ENCODE measurements at regions not wholly inside any gene's neighbourhood (a gene's known extent, or its start where the extent isn't known, plus 50 kb on each side); places are given as distances from the start of the nearest gene placed in this dataset.

- intact Hi-C loops (cut with micrococcal nuclease), result no loop called here
- peaks cover 12% of the 10 kb centered on the region for H3K9me3 Mint-ChIP-seq
These were observed 488.8 kb upstream of the FSHR start for GRCh38 chr2:49643149-49643548.

DNA sequence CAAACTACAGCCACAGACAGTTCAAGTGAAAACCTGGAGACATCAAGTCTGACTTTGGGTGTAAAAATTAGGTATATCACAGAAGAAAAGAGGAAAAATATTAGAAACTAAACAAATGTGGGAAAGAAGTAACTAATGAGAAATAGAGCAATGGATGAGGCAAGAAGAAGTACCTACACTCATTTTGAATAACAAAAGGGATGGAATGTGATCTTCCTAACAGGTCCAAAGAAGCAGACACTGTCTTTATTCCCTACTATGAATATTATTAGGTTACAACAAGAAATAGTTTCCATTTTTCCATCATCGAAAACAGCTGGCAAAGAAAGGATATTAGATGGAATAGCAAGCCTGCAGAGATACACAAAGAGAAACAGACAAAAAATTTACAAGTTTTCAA is 486.3 kb upstream of the FSHR start:
- H3K4me3 Mint-ChIP-seq, result no peak overlapping the region
- no peak overlapping the region for H3K27ac Mint-ChIP-seq
- peaks cover 9% of the 10 kb centered on the region for H3K9me3 Mint-ChIP-seq
- H3K4me1 Mint-ChIP-seq (ENCODE audit: low read depth), result no peaks in the 10 kb centered on the region
- DNase-seq, result no peak
- POLR2A ChIA-PET, result no interaction called here
- TF ChIP-seq, protein P1, sequence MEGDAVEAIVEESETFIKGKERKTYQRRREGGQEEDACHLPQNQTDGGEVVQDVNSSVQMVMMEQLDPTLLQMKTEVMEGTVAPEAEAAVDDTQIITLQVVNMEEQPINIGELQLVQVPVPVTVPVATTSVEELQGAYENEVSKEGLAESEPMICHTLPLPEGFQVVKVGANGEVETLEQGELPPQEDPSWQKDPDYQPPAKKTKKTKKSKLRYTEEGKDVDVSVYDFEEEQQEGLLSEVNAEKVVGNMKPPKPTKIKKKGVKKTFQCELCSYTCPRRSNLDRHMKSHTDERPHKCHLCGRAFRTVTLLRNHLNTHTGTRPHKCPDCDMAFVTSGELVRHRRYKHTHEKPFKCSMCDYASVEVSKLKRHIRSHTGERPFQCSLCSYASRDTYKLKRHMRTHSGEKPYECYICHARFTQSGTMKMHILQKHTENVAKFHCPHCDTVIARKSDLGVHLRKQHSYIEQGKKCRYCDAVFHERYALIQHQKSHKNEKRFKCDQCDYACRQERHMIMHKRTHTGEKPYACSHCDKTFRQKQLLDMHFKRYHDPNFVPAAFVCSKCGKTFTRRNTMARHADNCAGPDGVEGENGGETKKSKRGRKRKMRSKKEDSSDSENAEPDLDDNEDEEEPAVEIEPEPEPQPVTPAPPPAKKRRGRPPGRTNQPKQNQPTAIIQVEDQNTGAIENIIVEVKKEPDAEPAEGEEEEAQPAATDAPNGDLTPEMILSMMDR (IDR thresholded peaks at IDR 0.05), result no peak
- ATAC-seq, result no peak
- intact Hi-C loops (cut with micrococcal nuclease), result no loop called here
- H3K36me3 Mint-ChIP-seq (ENCODE audit: low read depth), result no peaks in the 10 kb centered on the region
- H3K27me3 Mint-ChIP-seq, result no peaks in the 10 kb centered on the region
- CTCF ChIA-PET, result no interaction called here

More at GRCh38 chr2:49643149-49643548, 488.8 kb upstream of the FSHR start:
- no peaks in the 10 kb centered on the region for H3K36me3 Mint-ChIP-seq (ENCODE audit: low read depth)
- H3K4me3 Mint-ChIP-seq, result no peak overlapping the region
- no peak overlapping the region for H3K27ac Mint-ChIP-seq
- TF ChIP-seq, protein P1 (IDR thresholded peaks at IDR 0.05), result no peak
- ChIA-PET CTCF (no interaction called here), POLR2A (interaction anchor here (0.8 kb wide), 1 partner anchor 8 kb away, joined by 3 read pairs; no protein-coding TSS in a partner anchor)
- DNase-seq, result no peak
- no peak for ATAC-seq
- no peaks in the 10 kb centered on the region for H3K27me3 Mint-ChIP-seq
- no peaks in the 10 kb centered on the region for H3K4me1 Mint-ChIP-seq (ENCODE audit: low read depth)

GRCh38 chr2:49621016-49621415 is 466.7 kb upstream of the FSHR start:
- POLR2A ChIA-PET, result no interaction called here
- Mint-ChIP-seq H3K36me3 (ENCODE audit: low read depth) (no peaks in the 10 kb centered on the region), H3K4me1 (ENCODE audit: low read depth) (no peaks in the 10 kb centered on the region), H3K4me3 (no peak overlapping the region), H3K27ac (no peak overlapping the region), H3K27me3 (no peaks in the 10 kb centered on the region), H3K9me3 (no peaks in the 10 kb centered on the region)
- ATAC-seq, result no peak
- CTCF ChIA-PET, result no interaction called here
- DNase-seq, result no peak
- TF ChIP-seq, protein P1 (IDR thresholded peaks at IDR 0.05), result no peak
- intact Hi-C loops (cut with micrococcal nuclease), result no loop called here

DNA sequence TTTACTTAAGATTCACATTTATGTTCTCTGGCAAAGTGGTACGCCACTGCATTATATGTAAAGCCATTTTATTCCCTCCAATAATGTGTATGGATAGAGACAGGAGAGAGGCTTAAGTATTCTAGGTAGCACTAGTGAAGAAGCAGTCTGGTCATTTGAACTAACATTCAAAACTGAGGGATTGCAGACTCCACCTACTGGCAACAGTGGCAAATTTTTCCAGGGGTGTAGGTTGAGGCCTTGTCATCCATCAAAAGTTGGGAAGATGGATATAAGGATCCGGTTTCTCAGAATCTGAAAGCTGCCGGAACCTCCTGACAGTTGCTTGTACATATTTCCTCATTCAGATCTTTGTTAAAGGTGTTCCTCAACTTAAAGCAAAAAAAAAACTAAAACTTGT is 465.5 kb upstream of the FSHR start:
- Mint-ChIP-seq H3K27me3 (no peaks in the 10 kb centered on the region), H3K4me1 (ENCODE audit: low read depth) (no peaks in the 10 kb centered on the region), H3K4me3 (no peak overlapping the region), H3K9me3 (no peaks in the 10 kb centered on the region), H3K36me3 (ENCODE audit: low read depth) (no peaks in the 10 kb centered on the region), H3K27ac (no peak overlapping the region)
- intact Hi-C loops (cut with micrococcal nuclease), result no loop called here
- TF ChIP-seq, protein P1 (IDR thresholded peaks at IDR 0.05), result no peak
- ChIA-PET CTCF (no interaction called here), POLR2A (no interaction called here)
- DNase-seq (no peak), ATAC-seq (no peak)

- Mint-ChIP-seq H3K36me3 (ENCODE audit: low read depth) (no peaks in the 10 kb centered on the region), H3K27me3 (no peaks in the 10 kb centered on the region), H3K27ac (no peak overlapping the region), H3K4me3 (no peak overlapping the region), H3K9me3 (peaks cover 2% of the 10 kb centered on the region), H3K4me1 (ENCODE audit: low read depth) (no peaks in the 10 kb centered on the region)
- DNase-seq (no peak), ATAC-seq (no peak)
- TF ChIP-seq, protein P1 (IDR thresholded peaks at IDR 0.05), result no peak
- intact Hi-C loops (cut with micrococcal nuclease), result no loop called here
- ChIA-PET CTCF (no interaction called here), POLR2A (no interaction called here)
These were observed 464.2 kb upstream of the FSHR start for GRCh38 chr2:49618491-49618890.

All from activated CD8-positive, alpha-beta T cell treated with anti-CD3 and anti-CD28 coated beads for 36 hours (primary cell).